Karpas-422 (cell line): ENCODE measurements at regions not wholly inside any gene's neighbourhood (a gene's known extent, or its start where the extent isn't known, plus 50 kb on each side); places are given as distances from the start of the nearest gene placed in this dataset.

Experiments
- DNase-seq: peaks from one replicate; pipeline ENCODE4 v3.0.0-alpha.2; 2015
- H2AFZ ChIP-seq: fragments of 200-600 bp; sonication (generic); 2 replicates; pipeline ENCODE4 v1.6.1; 2014; ENCODE audit warnings: antibody characterized with exemption, low read length, mixed read lengths
- H3K27ac ChIP-seq: fragments of 200-600 bp; sonication (generic); 2 replicates; pipeline ENCODE4 v1.5.1; 2014; ENCODE audit warnings: mild to moderate bottlenecking, low read length, moderate library complexity
- H3K27me3 ChIP-seq: fragments of 200-600 bp; sonication (generic); 2 replicates; pipeline ENCODE4 v1.6.1; 2014; ENCODE audit warnings: low read length, mixed read lengths
- H3K36me3 ChIP-seq: fragments of 200-600 bp; sonication (generic); 2 replicates; pipeline ENCODE4 v1.6.1; 2014; ENCODE audit warnings: low read length, mixed read lengths; ENCODE audit not compliant: insufficient read depth
- H3K4me1 ChIP-seq: fragments of 200-600 bp; sonication (generic); 2 replicates; pipeline ENCODE4 v1.6.1; 2014; ENCODE audit warnings: mild to moderate bottlenecking, low read length, mixed read lengths
- H3K4me2 ChIP-seq: fragments of 200-600 bp; sonication (generic); 2 replicates; pipeline ENCODE4 v1.6.1; 2014; ENCODE audit warnings: low read length, low read depth, mild to moderate bottlenecking; ENCODE audit not compliant: poor library complexity, severe bottlenecking
- H3K4me3 ChIP-seq: fragments of 200-600 bp; sonication (generic); 2 replicates; pipeline ENCODE4 v1.5.1; 2014; ENCODE audit warnings: mild to moderate bottlenecking, antibody characterized with exemption, low read length, mixed read lengths
- H3K79me2 ChIP-seq: fragments of 200-600 bp; sonication (generic); 2 replicates; pipeline ENCODE4 v1.6.1; 2014; ENCODE audit warnings: mild to moderate bottlenecking, low read length, mixed read lengths
- H3K9ac ChIP-seq: fragments of 200-600 bp; sonication (generic); 2 replicates; pipeline ENCODE4 v1.6.0; 2014; ENCODE audit warnings: low read length
- H3K9me2 ChIP-seq: fragments of 200-600 bp; sonication (generic), shearing (Covaris generic); replicated peaks from 2 replicates; pipeline ENCODE4 v1.6.0; 2014; ENCODE audit warnings: mild to moderate bottlenecking, low read length, moderate library complexity; ENCODE audit not compliant: insufficient read depth
- H3K9me3 ChIP-seq: fragments of 300-700, 200-600 bp; sonication (generic); 2 replicates; pipeline ENCODE4 v1.6.1; 2014; ENCODE audit warnings: low read length, mixed read lengths
- H4K20me1 ChIP-seq: fragments of 200-600 bp; sonication (generic); 2 replicates; pipeline ENCODE4 v1.6.1; 2014; ENCODE audit warnings: mild to moderate bottlenecking, antibody characterized with exemption, low read length, low read depth; ENCODE audit not compliant: insufficient read depth

GRCh38 chr2:144989579-144990270, 469.8 kb upstream of the ZEB2 start:
- no peak overlapping the region for H3K4me2 ChIP-seq
- no peaks in the 10 kb centered on the region for H3K36me3 ChIP-seq
- H3K27me3 ChIP-seq: no peaks in the 10 kb centered on the region
- no peaks in the 10 kb centered on the region for H3K9me2 ChIP-seq
- H3K4me1 ChIP-seq: no peaks in the 10 kb centered on the region
- no peak overlapping the region for H3K4me3 ChIP-seq
- H3K9me3 ChIP-seq: no peaks in the 10 kb centered on the region
- H3K79me2 ChIP-seq: no peaks in the 10 kb centered on the region
- no peak overlapping the region for H2AFZ ChIP-seq
- H3K9ac ChIP-seq: no peak overlapping the region
- DNase-seq: no peak
- H3K27ac ChIP-seq: no peak overlapping the region
- H4K20me1 ChIP-seq: no peaks in the 10 kb centered on the region

GRCh38 chr2:144988591-144988990, 468.7 kb upstream of the ZEB2 start:
- Histone ChIP-seq H4K20me1 (no peaks in the 10 kb centered on the region), H3K9ac (no peak overlapping the region), H3K36me3 (no peaks in the 10 kb centered on the region), H3K4me1 (no peaks in the 10 kb centered on the region), H3K4me2 (no peak overlapping the region), H3K27ac (no peak overlapping the region), H3K79me2 (no peaks in the 10 kb centered on the region), H3K27me3 (no peaks in the 10 kb centered on the region), H3K9me3 (no peaks in the 10 kb centered on the region), H3K4me3 (no peak overlapping the region), H2AFZ (no peak overlapping the region), H3K9me2 (no peaks in the 10 kb centered on the region)
- DNase-seq: no peak

DNA sequence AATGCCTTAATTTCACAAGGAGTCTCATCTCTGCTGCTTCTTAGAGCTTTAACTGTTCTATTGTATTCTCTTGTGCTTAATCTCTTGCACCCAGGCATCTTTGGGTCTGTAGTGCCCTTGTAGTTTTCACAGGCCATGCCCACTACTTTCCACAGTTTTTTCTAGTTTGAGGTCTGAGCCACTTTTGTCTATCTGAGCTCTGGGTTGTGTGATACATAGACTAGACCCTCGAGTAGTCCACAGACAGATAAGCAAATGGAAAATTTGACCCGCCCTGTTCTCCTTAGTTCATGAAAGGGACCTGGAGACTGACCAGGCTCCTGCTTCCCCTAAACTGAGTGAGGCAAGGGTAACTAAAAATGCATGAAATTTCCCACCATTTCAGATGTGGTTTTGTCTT, 466.8 kb upstream of the ZEB2 start:
- no peak for DNase-seq
- no peaks in the 10 kb centered on the region for H4K20me1 ChIP-seq
- no peak overlapping the region for H3K4me2 ChIP-seq

GRCh38 chr2:144984038-144984437, 464.1 kb upstream of the ZEB2 start:
- H3K4me1 ChIP-seq: no peaks in the 10 kb centered on the region
- no peaks in the 10 kb centered on the region for H3K27me3 ChIP-seq
- H3K36me3 ChIP-seq: no peaks in the 10 kb centered on the region

More for the DNA sequence above, 466.8 kb upstream of the ZEB2 start:
- Histone ChIP-seq H3K9ac (no peak overlapping the region), H3K9me3 (no peaks in the 10 kb centered on the region), H3K27me3 (no peaks in the 10 kb centered on the region), H3K27ac (no peak overlapping the region), H3K4me1 (no peaks in the 10 kb centered on the region), H3K36me3 (no peaks in the 10 kb centered on the region), H3K79me2 (no peaks in the 10 kb centered on the region), H3K9me2 (no peaks in the 10 kb centered on the region), H2AFZ (no peak overlapping the region), H3K4me3 (no peak overlapping the region)

DNA sequence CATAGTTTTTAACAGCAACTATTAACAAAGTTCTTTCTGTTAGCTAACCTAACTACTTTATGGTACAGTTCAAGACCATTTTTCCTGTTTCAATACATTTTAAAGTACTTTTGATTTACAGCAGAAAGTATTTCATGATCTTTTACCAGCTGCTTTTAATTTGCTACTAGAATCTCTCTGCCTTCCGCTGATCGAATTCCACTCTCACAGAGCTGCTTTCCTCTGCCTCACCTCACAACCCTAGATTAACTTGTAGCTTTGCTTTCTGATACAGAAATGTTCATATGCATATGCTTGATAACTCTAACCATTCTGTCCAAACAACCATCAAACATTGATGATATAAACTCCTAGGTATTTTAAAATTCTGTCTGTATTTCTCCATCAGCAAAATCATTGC, 463.2 kb upstream of the ZEB2 start:
- no peaks in the 10 kb centered on the region for H3K9me2 ChIP-seq
- no peak overlapping the region for H3K27ac ChIP-seq
- H3K9me3 ChIP-seq: no peaks in the 10 kb centered on the region
- H3K79me2 ChIP-seq: no peaks in the 10 kb centered on the region
- no peak for DNase-seq
- H3K9ac ChIP-seq: no peak overlapping the region
- no peaks in the 10 kb centered on the region for H4K20me1 ChIP-seq
- no peaks in the 10 kb centered on the region for H3K4me1 ChIP-seq
- H3K4me3 ChIP-seq: no peak overlapping the region
- no peak overlapping the region for H3K4me2 ChIP-seq
- no peaks in the 10 kb centered on the region for H3K27me3 ChIP-seq
- no peaks in the 10 kb centered on the region for H3K36me3 ChIP-seq
- H2AFZ ChIP-seq: no peak overlapping the region

More at GRCh38 chr2:144984038-144984437, 464.1 kb upstream of the ZEB2 start:
- Histone ChIP-seq H3K4me3 (no peak overlapping the region), H3K27ac (no peak overlapping the region), H2AFZ (no peak overlapping the region), H3K9ac (no peak overlapping the region), H3K9me3 (no peaks in the 10 kb centered on the region), H4K20me1 (no peaks in the 10 kb centered on the region), H3K4me2 (no peak overlapping the region), H3K9me2 (no peaks in the 10 kb centered on the region), H3K79me2 (no peaks in the 10 kb centered on the region)
- DNase-seq: no peak

DNA sequence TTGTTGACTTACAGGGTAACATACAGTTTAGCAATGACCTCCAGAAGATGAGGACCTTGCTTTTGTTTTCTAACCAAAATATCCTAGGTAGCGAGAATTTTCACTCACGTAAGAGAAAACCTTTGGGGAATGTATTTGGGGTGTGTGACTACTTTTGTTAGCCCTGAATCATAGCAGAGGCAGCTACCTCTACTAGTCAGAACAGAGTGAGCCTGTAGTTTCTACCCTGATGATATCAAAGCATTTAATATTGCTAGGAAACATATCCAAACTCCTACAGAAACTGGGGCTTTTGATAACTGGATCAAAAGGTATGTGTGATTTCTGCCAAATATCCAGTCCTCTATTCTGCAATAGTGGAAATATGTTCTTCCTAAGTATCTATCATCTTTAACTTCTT, 462.6 kb upstream of the ZEB2 start:
- Histone ChIP-seq H3K27ac (no peak overlapping the region), H3K9me3 (no peaks in the 10 kb centered on the region), H3K36me3 (no peaks in the 10 kb centered on the region), H3K79me2 (no peaks in the 10 kb centered on the region), H3K9me2 (no peaks in the 10 kb centered on the region), H4K20me1 (no peaks in the 10 kb centered on the region), H3K4me1 (no peaks in the 10 kb centered on the region), H3K27me3 (no peaks in the 10 kb centered on the region), H2AFZ (no peak overlapping the region), H3K4me3 (no peak overlapping the region), H3K4me2 (no peak overlapping the region), H3K9ac (no peak overlapping the region)
- no peak for DNase-seq

DNA sequence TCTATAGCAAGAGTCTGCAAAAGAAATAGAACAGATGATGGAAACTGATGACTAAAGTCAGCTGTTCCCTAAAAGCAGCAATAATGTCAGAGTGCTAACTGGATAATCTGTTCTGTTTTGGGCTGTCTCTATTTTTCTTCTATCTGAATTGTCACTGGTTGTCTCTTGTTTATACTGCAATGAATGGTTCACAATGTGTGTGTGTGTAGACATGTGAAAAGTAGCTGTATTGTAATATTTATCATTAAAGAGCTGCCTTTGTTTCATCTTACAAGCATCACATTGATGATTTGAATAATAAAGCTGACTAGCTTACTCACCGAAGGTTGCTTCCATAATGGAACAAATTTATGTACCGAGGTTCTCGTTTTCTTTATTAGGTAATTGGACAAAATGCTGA, 456.0 kb upstream of the ZEB2 start:
- H3K4me3 ChIP-seq: no peak overlapping the region
- no peak overlapping the region for H3K27ac ChIP-seq
- H2AFZ ChIP-seq: no peak overlapping the region
- H3K9me3 ChIP-seq: no peaks in the 10 kb centered on the region
- H3K27me3 ChIP-seq: no peaks in the 10 kb centered on the region
- no peaks in the 10 kb centered on the region for H3K79me2 ChIP-seq
- no peaks in the 10 kb centered on the region for H3K4me1 ChIP-seq
- DNase-seq: no peak
- no peaks in the 10 kb centered on the region for H3K36me3 ChIP-seq
- H3K9me2 ChIP-seq: no peaks in the 10 kb centered on the region
- H3K4me2 ChIP-seq: no peak overlapping the region
- no peaks in the 10 kb centered on the region for H4K20me1 ChIP-seq
- no peak overlapping the region for H3K9ac ChIP-seq

- no peaks in the 10 kb centered on the region for H3K79me2 ChIP-seq
- H2AFZ ChIP-seq: no peak overlapping the region
- H3K27ac ChIP-seq: no peak overlapping the region
- H4K20me1 ChIP-seq: no peaks in the 10 kb centered on the region
- H3K9me2 ChIP-seq: no peaks in the 10 kb centered on the region
- H3K9ac ChIP-seq: no peak overlapping the region
- no peak overlapping the region for H3K4me2 ChIP-seq
- H3K27me3 ChIP-seq: no peaks in the 10 kb centered on the region
- DNase-seq: no peak
- H3K4me3 ChIP-seq: no peak overlapping the region
- H3K4me1 ChIP-seq: no peaks in the 10 kb centered on the region
- H3K9me3 ChIP-seq: no peaks in the 10 kb centered on the region
- no peaks in the 10 kb centered on the region for H3K36me3 ChIP-seq
These were observed 452.8 kb upstream of the ZEB2 start for GRCh38 chr2:144972676-144973075.
